Sigmoid colon (tissue), 6 donors: ENCODE measurements at regions not wholly inside any gene's neighbourhood (a gene's known extent, or its start where the extent isn't known, plus 50 kb on each side); places are given as distances from the start of the nearest gene placed in this dataset.

Source experiments
- DNase-seq: peaks from one replicate; pipeline ENCODE4 v3.0.0-alpha.2; 2019
- H3K27ac ChIP-seq, 4 donors: fragments of 200-600 bp; sonication (generic); one replicate each; pipeline ENCODE4 v1.5.1; 2016 to 2019; ENCODE audit warnings: mild to moderate bottlenecking in 1 of 4
- H3K27me3 ChIP-seq, 3 donors: fragments of 200-600 bp; sonication (generic); one replicate each; pipeline ENCODE4 v1.5.1; 2019; ENCODE audit warnings: mild to moderate bottlenecking in 1 of 3
- H3K36me3 ChIP-seq, 4 donors: fragments of 200-600 bp; sonication (generic); one replicate each; pipeline ENCODE4 v1.5.1; 2016 to 2019
- H3K4me1 ChIP-seq, 4 donors: fragments of 200-600 bp; sonication (generic); one replicate each; pipeline ENCODE4 v1.5.1; 2017 to 2019
- H3K4me3 ChIP-seq, 4 donors: fragments of 200-600 bp; sonication (generic); one replicate each; pipeline ENCODE4 v1.5.1; 2017 to 2019; ENCODE audit warnings: mild to moderate bottlenecking in 2 of 4, moderate library complexity in 1 of 4
- H3K9me3 ChIP-seq, 4 donors: fragments of 200-600 bp in 3 of 4; sonication (generic) in 3 of 4; one replicate each; pipeline versions ENCODE4 v1.5.1 to v1.6.1; 2013 to 2019
- EP300 ChIP-seq, 4 donors: sonication (generic); formaldehyde crosslinking; IDR thresholded peaks; one replicate each; pipeline ENCODE4 v1.6.1; 2017; ENCODE audit warnings: antibody characterized with exemption in 4 of 4
- POLR2A ChIP-seq, 2 donors: fragments of 450-650 bp; IDR thresholded peaks; one replicate each; pipeline ENCODE4 v1.6.1; 2016; ENCODE audit warnings: antibody characterized with exemption in 2 of 2, mild to moderate bottlenecking in 2 of 2, moderate library complexity in 2 of 2
- POLR2AphosphoS5 ChIP-seq, 4 donors: sonication (generic); formaldehyde crosslinking; IDR thresholded peaks; one replicate each; pipeline ENCODE4 v1.6.1; 2017; ENCODE audit warnings: antibody characterized with exemption in 4 of 4
- WGBS, 2 donors: extraction: QIAGEN DNeasy Blood & Tissue Kit; methylation state at CpG; one replicate each; pipeline ENCODE4 v1.1.7; 2013; 5-methylcytosine and 5-hydroxymethylcytosine counted together
- intact Hi-C: fragments of 100-400 bp; cut with DNase I; formaldehyde crosslinking; loops from one replicate; pipeline ENCODE4 v1.15.1; 2023
- TF ChIP-seq, protein P1 (sequence below), 4 experiments: fragments of 450-650 bp in 3 of 4; fragments of 200-600 bp in 1 of 4; IDR thresholded peaks; one replicate each; pipeline ENCODE4 v1.5.1; 2016 to 2019; ENCODE audit warnings: antibody characterized with exemption in 4 of 4, mild to moderate bottlenecking in 3 of 4, moderate library complexity in 2 of 4
- donor health status: healthy with polysubstance abuse.
- donor health status: healthy.

DNA sequence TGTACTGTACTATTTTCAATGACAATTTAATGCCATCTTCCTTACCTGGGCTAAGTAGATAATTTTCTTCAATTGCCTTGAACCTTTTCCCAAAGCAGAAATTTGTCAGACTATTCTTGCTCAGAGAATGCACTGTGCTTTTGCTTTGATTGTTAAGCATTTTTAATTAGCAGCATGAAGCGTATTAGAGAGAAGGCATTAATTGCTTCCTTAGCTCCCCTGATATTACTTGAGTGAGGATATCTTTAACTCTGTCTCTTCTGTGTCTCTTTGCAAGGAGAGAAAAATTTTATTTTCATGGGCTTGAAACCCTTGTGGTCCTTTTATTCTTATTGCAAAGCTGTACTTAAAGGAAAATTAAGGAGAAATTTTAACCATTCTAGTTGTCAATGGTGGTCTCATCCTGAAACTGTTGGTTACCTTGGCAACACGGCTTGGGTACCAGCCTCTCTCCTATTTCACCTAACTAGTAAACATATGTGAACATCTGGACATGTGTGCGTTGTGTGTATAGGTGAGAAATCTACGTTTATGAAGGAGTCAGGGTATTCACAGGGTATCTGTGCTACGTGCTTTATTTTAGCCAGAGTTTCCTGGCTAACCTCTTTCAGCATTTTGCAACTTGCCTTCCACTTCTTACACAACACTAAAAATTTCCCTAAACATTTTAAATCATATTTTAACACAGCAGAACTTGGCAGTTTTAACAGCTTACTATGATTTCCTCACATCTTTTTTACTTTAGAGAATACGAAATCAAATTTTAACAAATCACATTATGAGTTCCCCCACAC, 225.5 kb downstream of the KLF5 start:
- H3K27me3 ChIP-seq: no peaks in the 10 kb centered on the region
- H3K36me3 ChIP-seq: no peaks in the 10 kb centered on the region
- H3K4me1 ChIP-seq: peaks cover 0 to 14% (median 5%) of the 10 kb centered on the region in 4 donors
- TF ChIP-seq POLR2A (IDR thresholded peaks at IDR 0.05) (no peak), POLR2AphosphoS5 (IDR thresholded peaks at IDR 0.05) (no peak), EP300 (IDR thresholded peaks at IDR 0.05) (no peak)
- TF ChIP-seq, protein P1, sequence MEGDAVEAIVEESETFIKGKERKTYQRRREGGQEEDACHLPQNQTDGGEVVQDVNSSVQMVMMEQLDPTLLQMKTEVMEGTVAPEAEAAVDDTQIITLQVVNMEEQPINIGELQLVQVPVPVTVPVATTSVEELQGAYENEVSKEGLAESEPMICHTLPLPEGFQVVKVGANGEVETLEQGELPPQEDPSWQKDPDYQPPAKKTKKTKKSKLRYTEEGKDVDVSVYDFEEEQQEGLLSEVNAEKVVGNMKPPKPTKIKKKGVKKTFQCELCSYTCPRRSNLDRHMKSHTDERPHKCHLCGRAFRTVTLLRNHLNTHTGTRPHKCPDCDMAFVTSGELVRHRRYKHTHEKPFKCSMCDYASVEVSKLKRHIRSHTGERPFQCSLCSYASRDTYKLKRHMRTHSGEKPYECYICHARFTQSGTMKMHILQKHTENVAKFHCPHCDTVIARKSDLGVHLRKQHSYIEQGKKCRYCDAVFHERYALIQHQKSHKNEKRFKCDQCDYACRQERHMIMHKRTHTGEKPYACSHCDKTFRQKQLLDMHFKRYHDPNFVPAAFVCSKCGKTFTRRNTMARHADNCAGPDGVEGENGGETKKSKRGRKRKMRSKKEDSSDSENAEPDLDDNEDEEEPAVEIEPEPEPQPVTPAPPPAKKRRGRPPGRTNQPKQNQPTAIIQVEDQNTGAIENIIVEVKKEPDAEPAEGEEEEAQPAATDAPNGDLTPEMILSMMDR (IDR thresholded peaks at IDR 0.05): no peak
- no peaks in the 10 kb centered on the region for H3K9me3 ChIP-seq
- intact Hi-C loops: no loop called here
- no peak overlapping the region for H3K27ac ChIP-seq
- DNase-seq: no peak
- WGBS, 2 donors: 86 to 94% methylated on average over 6 of the region's 6 CpGs
- no peak overlapping the region for H3K4me3 ChIP-seq

DNA sequence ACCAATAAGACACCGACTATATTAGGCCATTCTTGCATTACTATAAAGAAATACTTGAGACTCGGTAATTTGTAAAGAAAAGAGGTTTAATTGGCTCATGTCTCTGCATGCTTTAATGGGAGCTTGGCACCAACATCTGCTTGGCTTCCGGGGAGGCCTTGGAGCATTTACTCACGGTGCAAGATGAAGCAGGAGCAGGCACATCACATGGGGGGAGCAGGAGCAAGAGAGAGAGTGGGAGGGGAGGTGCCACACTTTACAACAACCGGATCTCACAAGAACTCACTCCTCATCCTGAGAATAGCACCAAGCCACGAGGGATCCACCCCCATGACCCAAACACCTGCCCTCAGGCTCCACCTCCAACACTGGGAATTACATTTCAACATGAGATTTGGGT, 224.8 kb downstream of the KLF5 start:
- 86 to 90% methylated on average over 6 of the region's 6 CpGs for WGBS, 2 donors
- TF ChIP-seq POLR2A (IDR thresholded peaks at IDR 0.05) (no peak), EP300 (IDR thresholded peaks at IDR 0.05) (no peak), POLR2AphosphoS5 (IDR thresholded peaks at IDR 0.05) (no peak)
- TF ChIP-seq, protein P1 (IDR thresholded peaks at IDR 0.05): no peak
- no peak overlapping the region for H3K4me3 ChIP-seq
- intact Hi-C loops: no loop called here
- no peak overlapping the region for H3K27ac ChIP-seq
- peaks cover 0 to 14% (median 5%) of the 10 kb centered on the region in 4 donors for H3K4me1 ChIP-seq
- DNase-seq: no peak
- no peaks in the 10 kb centered on the region for H3K36me3 ChIP-seq
- H3K9me3 ChIP-seq: no peaks in the 10 kb centered on the region
- no peaks in the 10 kb centered on the region for H3K27me3 ChIP-seq

DNA sequence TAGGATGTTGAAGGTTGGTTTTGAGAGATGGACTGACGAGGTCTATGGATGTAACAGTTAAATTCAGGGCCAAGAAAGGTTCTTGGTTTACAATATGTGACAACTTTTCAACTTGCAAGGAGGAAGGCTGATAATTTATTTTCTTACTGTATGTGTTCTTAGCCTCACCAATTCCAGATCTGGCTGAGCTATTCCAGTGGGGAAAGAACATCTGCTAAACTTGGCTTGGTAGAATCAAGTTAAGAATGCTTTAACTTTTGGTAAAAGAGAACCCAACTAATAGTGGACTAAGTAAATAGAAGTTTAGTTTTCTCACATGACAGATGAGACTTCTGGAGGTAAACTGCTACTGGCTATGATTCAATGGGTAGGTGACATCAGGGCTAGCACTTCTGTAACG, 222.9 kb downstream of the KLF5 start:
- DNase-seq: no peak
- Histone ChIP-seq H3K4me1 (peaks cover 0 to 5% (median under 1%) of the 10 kb centered on the region in 4 donors), H3K4me3 (no peak overlapping the region), H3K36me3 (no peaks in the 10 kb centered on the region), H3K9me3 (no peaks in the 10 kb centered on the region), H3K27ac (no peak overlapping the region), H3K27me3 (no peaks in the 10 kb centered on the region)
- intact Hi-C loops: no loop called here
- no peak for TF ChIP-seq POLR2AphosphoS5 (IDR thresholded peaks at IDR 0.05)
- TF ChIP-seq, protein P1 (IDR thresholded peaks at IDR 0.05): no peak
- TF ChIP-seq POLR2A (IDR thresholded peaks at IDR 0.05): no peak
- TF ChIP-seq EP300 (IDR thresholded peaks at IDR 0.05): no peak
- 86 to 94% methylated on average over 2 of the region's 2 CpGs for WGBS, 2 donors

DNA sequence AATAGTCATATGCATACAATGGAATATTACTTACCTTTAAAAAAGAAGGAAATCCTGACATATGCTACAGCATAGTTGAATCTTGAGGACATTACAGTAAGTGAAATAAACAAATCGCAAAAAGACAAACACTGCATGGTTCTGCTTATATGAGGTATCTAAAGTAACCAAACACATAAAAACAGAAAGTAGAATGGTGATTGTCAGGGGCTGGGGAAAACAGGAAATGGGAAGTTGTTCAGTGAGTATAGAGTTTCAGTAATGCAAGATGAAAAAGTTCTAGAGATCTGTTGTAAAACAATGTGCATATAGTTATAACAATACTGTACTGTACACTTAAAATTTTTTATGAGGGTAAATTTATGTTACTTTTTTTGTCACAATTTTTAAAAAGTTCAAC, 219.4 kb downstream of the KLF5 start:
- 86 to 90% methylated on average over 1 of the region's 1 CpG for WGBS, 2 donors
- TF ChIP-seq, protein P1 (IDR thresholded peaks at IDR 0.05): no peak
- TF ChIP-seq POLR2AphosphoS5 (IDR thresholded peaks at IDR 0.05) (no peak), POLR2A (IDR thresholded peaks at IDR 0.05) (no peak), EP300 (IDR thresholded peaks at IDR 0.05) (no peak)
- peaks cover 0 to 15% (median 7%) of the 10 kb centered on the region in 4 donors for H3K4me1 ChIP-seq
- no peak for DNase-seq
- no peaks in the 10 kb centered on the region for H3K27me3 ChIP-seq
- no peak overlapping the region for H3K27ac ChIP-seq
- intact Hi-C loops: no loop called here
- H3K9me3 ChIP-seq: no peaks in the 10 kb centered on the region
- no peaks in the 10 kb centered on the region for H3K36me3 ChIP-seq
- no peak overlapping the region for H3K4me3 ChIP-seq
